ENCODE measurements at regions not wholly inside any gene's neighbourhood (a gene's known extent, or its start where the extent isn't known, plus 50 kb on each side); places are given as distances from the start of the nearest gene placed in this dataset.

DNA sequence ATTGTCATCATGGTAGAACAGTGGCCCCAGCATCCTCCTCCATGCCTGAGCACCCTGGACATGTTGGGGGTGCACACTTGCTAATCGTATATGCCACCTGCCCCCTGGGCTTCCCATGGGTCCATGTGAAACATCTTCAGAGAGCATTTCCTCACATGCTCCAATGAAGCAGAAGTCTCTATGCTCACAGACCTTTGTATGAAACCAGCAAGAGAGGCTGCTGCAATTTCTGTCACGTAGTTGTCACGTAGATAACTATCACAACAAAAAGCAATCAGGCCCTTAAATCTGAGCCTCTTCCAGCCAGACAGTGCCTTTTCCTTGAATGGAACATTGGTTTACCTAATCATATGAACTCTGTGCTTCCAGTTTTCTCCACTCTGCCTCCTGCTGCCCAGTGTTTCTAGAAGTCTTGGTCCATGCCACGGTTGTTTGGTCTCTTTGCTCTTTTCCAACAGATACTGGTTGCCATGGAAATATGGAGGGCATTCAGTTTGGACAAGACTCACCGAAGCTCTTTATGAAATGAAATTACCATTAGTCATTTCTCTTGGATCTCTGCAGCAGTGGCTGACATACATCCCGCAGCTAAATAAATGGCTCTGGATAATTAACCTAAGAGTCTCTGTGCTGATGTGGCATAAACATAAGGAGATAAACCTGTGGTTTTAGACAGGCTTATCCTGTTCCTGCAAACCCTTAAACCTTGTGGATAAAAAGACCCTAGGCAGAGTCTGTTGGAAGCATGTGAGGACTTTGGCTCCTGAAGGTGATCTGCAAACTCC is 172.8 kb upstream of the SYNDIG1 start:
- no peak for DNase-seq (ENCODE audit: extremely low read depth in 1 of 11, low read depth in 9 of 11, low spot score in 4 of 11)

DNA sequence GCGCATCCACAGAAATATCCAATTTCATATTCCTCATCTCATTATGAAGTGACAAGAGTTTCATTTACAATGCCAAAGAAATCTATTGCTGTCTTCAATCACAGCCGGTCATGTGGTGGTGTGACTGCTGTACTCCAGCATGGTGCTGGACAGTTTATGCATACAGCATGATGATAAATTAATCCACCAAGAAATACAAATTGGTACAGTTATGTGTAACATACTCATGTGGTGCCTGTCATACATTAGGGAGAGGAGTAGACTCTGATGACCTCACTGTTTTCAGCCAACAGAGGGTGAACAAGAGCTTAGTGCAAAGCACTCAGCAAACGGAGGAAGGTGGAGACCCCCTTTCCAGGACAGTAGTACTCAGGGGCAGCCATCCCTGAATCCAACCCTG is 178.4 kb upstream of the SYNDIG1 start:
- no peak for DNase-seq (ENCODE audit: extremely low read depth in 1 of 11, low read depth in 9 of 11, low spot score in 4 of 11)

DNA sequence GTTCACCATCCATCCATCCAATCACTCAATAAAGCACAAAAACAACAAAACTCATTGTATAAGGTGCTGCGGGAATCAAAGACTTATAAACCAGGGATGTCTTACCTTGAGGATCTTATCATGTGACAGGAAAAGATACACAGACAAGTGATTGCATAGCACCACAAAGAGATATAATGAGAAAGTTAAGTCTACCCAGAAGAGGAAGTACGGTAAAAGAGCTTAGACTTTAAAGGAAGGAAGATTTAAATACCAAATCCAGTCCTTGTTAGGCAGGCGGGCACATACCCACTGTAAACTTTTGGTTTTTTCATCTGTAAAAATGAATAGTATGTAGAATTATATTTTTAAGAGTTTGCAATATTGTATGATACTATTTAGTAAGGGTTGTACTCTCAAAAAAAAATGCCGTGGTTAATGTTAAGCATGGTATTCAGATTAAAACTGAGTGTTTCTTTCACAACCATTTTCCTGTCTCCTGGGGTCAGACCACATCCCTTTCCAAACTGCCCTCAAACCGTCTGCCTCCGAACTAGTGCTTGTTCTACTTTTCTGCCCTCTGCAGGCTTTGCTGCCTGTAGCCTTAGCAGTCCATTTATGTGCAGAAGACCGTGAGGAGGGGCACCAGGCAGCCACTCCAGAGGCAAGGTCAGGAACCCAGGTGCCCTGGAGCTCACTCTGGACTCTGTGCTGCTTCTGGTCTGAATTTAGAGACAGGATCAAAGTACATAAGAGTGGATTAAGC is 179.5 kb upstream of the SYNDIG1 start:
- no peak for DNase-seq (ENCODE audit: extremely low read depth in 1 of 11, low read depth in 9 of 11, low spot score in 4 of 11)

DNA sequence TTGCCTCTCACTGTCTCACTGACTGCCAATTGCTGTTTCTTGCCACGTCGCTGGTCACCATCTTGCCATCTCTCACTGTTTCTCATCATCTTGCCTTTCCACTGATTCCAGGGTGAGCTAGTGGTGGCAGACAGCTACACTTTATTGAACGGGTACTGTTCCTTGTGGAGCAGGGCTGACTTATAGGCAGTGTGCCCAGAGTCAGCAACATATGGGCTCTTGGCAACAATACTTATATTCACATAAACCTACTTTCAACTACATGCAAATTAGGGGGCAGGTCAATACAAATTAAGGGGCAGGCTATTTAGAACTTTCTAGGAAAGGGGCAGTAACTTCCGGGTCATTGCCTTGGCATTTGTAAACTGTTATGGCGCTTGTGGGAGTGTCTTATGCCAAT is 186.2 kb upstream of the SYNDIG1 start:
- no peak for DNase-seq (ENCODE audit: extremely low read depth in 1 of 11, low read depth in 9 of 11, low spot score in 4 of 11)

DNA sequence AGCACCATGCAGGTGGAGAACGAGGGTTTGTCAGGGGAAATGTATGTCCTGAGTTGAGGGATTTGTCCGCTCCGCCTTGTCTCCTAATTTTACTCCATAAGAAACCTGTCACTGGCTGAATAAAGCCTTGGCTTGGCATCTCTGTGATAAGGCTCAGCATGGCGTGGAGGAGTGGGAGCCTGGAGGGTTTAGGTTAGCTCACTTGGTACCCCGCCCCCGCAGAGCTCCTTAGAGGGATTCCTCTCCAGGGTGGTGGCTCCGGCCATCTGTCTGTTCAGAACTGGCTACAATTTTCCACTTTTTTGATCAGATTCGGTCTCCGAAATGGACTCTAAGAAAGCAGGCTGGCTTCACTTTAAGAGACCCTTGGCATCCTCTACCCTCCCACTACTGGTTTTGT is 192.2 kb upstream of the SYNDIG1 start:
- no peak for DNase-seq (ENCODE audit: extremely low read depth in 1 of 11, low read depth in 9 of 11, low spot score in 4 of 11)

DNA sequence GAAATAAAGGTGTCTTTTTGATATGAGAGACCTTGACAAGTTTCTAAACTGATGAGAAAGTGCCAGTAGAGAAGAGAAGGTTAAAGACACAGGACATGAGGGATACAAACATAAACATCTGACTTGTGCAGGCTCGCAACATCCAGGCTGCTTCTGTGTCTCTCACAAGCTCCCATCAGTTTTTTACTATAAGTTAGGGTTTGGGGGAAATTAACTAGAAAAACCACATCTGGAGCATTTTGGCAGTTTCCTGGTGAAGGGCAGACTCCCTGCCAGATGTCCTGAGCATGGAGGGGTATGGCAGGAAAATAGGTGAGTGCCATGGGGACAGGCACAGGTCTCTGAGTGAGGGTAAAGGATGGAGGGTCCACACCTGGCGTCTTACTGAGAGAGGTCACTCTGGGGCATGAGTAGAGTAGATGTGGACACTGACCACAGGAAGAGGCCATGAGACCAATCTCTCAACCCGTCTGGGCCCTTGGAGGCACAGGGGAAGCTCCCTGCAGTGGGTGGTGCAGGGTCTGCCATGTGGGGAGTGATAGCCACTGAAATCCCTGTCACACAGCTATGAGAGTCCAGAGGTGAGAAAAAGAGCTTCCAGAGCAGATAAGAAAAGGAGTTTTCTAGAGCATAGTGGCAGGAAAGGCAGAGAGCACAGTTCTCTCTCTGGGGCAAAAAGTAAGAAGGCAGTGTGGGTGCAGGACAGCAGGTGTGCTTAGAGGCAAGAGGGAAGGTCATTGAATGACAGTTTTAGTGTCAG is 193.3 kb upstream of the SYNDIG1 start:
- DNase-seq (ENCODE audit: extremely low read depth in 1 of 11, low read depth in 9 of 11, low spot score in 4 of 11) = no peak

DNA sequence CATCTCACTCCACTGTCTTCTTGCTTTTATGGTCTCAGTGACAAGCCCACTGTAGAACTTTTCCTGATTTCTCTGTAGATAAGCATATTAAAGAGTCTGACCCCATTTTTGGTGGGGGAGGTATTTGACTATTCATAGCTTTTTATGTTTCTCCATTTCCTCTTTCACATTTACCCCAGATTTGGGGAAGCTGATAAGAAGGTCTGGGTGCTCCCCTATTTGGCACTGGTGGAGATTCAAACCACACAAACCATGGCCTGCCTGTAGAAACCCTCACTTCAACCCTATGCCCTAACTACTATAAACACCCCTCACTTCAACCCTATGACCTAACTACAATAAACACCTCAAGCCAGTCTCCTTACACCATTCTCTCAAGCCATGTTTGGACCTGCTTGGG is 196.2 kb upstream of the SYNDIG1 start:
- DNase-seq (ENCODE audit: extremely low read depth in 1 of 11, low read depth in 9 of 11, low spot score in 4 of 11) = no peak

DNA sequence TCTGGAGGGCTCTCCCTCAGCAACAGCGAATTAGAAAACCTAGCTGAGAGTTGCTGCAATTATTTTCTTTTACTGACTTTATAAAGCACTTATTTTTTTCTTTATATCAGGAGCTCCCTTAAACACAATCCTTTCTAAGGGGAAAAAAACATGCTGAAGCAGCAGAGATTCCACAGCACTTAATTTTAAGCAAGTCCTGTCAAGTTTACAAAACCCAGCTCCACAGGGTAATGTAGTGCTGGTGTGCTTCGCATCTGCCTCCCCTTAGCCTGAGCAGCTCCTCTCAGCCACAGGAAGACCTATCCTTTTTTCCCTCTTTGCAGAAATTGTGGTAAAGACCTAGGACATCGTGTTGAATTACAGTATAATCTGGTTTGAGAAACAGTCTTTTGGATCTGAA is 208.1 kb upstream of the SYNDIG1 start:
- DNase-seq (ENCODE audit: extremely low read depth in 1 of 11, low read depth in 9 of 11, low spot score in 4 of 11) = no peak

DNA sequence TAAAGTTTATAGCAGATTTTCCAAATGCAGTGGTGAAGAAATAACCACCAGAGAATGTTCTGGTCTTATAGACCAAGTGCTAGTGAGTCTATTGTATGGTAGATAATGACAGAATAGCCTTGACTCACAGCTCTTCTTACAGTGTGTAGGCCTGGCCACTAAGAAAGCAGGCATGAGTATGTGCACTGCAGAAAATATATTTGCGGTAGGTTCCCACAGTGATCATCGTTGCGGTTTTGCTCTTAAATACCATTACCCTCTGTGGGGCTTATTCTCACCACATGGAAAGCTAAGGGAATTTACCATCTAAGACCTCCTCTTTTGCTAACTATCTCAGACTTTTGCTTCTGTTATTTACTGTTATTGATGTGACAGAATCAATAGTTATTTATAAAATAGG is 212.3 kb upstream of the SYNDIG1 start:
- DNase-seq (ENCODE audit: extremely low read depth in 1 of 11, low read depth in 9 of 11, low spot score in 4 of 11) = no peak

DNA sequence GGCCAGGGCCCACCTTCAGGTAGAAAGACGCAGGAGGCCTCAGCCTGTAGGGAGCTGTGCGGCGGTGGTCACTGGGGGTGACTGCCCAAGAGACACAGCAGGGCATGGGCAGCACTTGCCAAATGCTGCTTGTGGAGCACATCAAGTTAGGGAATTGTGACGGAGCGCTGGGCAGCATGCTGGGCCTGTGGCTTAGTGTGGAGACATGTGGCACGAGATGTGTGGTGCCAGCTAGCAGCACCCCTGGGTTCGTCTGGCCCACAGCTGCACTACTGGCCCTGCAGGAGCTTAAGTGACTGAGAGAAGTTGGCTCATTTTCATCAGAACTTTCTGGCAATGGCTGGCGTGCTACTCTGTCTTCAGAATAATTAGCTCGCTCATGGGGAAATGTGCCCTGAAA is 213.1 kb upstream of the SYNDIG1 start:
- no peak for DNase-seq (ENCODE audit: extremely low read depth in 1 of 11, low read depth in 9 of 11, low spot score in 4 of 11)

DNA sequence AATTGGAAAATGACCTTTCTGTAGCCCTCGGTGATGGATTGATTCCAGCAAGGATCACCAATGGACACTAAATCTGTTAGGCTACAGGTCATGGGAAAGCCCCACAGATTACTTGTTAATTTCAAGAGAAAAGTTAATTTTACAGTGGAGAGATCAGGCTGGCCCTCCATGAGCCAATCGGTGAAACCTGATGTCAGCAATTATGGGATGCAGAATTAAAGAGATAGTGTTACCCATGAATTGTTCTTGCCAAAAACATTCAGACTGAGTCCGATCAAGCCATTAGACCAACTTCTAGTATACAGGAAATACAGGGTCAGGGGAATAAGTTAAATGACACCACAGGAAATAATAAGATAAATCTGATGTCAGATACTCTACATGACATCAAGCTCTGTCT is 214.9 kb upstream of the SYNDIG1 start:
- DNase-seq (ENCODE audit: extremely low read depth in 1 of 11, low read depth in 9 of 11, low spot score in 4 of 11) = no peak

DNA sequence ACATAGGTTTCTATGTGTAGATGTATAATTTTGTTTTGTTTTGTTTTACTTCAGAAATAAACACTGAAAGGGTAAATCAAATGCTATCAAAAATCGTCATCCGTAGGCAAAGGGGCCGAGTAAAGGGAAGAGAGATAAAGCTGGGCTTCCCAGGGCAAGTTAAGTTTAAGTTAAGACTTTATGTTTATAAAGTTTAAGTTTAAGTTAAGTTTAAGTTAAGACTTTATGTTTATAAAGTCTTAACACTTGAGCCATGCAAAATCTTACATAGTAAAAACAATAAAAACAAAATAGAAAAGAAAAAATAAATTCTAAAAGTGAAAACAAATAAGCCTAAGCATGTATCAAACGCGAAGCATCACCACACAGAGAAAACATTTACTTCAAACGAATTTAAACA is 216.1 kb upstream of the SYNDIG1 start:
- no peak for DNase-seq (ENCODE audit: extremely low read depth in 1 of 11, low read depth in 9 of 11, low spot score in 4 of 11)

DNA sequence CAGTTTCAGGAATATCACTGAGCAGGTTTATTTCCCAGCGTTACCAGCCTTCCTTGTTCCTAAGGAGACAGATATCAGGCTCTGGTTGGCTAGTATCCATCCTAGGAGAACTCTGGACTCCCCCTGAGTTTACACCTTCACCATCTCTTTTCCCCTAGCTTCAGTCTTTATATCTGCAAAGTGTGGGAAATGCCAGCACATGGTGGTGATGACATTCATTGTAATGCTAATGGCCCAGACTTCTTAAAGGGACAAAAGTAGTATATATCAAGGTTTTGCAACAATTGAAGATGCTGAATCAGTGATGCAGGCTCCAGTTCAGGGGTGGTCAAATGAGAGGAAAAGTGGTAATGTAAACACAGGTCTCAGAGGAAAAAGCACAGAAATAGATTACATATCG is 224.3 kb upstream of the SYNDIG1 start:
- no peak for DNase-seq (ENCODE audit: extremely low read depth in 1 of 11, low read depth in 9 of 11, low spot score in 4 of 11)

DNA sequence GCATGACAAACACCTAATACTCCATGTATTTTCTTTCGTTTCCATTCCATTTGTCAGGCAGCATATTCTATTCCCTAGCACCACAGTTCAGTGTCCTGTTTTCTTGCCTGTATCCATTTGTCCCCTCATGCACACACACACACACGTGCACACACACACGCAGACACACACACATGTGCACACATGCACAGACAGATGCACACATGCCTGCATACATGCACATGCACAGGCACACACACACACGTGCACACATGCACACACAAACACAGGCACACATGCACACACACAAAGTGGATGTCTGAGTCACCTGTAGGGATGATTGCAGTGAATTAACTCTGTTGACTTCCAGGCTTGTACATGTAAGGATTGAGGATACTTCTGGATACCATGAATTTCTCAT is 226.7 kb upstream of the SYNDIG1 start:
- no peak for DNase-seq (ENCODE audit: extremely low read depth in 1 of 11, low read depth in 9 of 11, low spot score in 4 of 11)

DNA sequence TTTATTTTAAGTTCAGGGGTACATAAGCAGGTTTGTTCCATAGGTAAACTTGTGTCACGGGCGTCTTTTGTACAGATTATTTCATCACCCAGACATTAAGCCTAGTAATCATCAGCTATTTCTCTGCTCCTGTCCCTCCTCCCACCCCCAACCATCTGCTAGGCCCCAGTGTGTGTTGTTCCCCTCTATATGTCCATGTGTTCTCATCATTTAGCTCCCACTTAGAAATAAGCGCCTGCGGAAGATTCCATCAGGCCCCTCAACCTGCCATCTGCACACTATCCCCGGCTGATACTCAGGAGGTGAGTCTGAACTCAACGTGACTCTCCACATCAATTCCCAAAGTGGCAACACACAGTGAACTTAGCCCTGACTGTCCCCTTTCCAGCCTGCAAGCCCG is 228.0 kb upstream of the SYNDIG1 start:
- DNase-seq (ENCODE audit: extremely low read depth in 1 of 11, low read depth in 9 of 11, low spot score in 4 of 11) = no peak

DNA sequence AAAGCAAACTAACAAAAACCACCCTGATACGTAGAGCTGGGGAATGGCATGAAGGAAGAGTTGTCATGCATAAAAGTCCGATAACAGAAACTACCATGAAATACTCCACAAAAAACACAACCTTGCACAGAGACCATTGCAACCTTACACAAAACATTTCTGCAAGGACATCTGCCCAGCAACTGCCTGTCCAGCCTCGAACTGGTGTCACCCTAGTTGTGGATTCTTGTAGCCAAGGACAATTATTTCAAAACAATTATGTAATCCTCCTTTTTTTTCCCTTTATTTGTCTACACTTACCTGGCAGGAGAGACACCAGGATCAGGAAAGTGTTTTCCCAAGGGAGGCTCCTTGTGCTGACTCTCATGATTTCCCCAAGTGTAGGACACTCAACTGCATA is 232.5 kb upstream of the SYNDIG1 start:
- no peak for DNase-seq (ENCODE audit: extremely low read depth in 1 of 11, low read depth in 9 of 11, low spot score in 4 of 11)

DNA sequence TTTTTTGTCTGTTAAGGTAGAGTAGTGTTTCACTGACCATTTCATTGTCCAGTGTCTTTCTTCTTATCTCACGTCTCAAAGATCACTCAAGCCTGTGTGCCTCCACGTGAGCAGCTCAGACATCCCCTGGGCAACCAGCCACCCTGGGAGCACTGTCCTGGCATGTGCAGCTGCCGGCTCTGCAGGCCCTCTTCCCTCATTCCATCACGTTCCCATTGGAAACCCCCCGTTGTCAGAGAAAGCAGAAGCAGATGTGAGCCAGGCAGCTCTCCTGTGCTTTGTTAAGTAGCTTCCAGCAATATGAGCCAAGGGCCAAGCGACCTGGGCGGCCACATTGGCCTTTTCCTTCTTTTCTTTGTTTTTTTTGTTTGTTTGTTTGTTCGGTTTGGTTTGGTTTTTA is 233.2 kb upstream of the SYNDIG1 start:
- no peak for DNase-seq (ENCODE audit: extremely low read depth in 1 of 11, low read depth in 9 of 11, low spot score in 4 of 11)

DNA sequence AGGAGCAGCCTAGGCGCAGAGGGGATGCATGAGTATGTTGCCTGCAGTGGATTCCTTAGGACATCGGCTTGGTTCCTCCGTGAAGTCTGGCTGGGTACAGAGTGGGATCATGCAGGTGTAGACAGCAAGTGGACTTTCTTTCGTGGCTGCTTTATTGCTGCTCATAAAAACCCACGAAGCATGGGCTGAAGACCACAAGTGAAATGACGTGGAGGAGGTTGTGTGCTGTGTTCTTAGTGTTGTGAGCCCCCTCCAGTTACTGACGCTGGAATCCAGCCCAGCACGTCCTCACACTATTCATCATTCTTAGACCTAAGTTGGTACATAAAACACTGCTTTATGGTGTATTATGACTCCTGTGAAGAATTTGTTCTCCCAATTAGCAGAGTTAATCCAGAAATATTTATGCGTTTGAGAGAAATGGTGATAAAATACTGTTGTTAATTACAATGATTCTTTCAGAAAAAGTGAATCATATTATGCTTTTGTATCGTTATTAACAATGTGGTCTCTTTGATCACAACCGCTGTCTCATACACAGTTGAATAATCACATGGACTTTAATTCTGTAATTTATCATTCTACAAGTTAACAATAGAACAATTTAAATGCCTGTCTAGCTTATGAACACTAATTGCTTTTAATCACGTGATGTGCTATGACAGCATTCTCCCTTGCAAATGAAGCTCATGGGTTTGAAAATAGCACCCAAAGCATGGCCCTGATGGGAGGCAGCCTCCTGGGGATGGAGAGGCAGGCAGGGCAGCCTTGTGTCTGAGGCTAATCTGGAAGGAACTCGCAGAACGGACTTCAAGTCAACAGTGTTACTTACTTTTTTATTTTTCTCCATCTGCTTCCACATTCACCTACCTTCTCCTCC is 233.9 kb upstream of the SYNDIG1 start:
- DNase-seq (ENCODE audit: extremely low read depth in 1 of 11, low read depth in 9 of 11, low spot score in 4 of 11) = peak in 6 of 11 donors; percentile 8 to 22 (median 15)

DNA sequence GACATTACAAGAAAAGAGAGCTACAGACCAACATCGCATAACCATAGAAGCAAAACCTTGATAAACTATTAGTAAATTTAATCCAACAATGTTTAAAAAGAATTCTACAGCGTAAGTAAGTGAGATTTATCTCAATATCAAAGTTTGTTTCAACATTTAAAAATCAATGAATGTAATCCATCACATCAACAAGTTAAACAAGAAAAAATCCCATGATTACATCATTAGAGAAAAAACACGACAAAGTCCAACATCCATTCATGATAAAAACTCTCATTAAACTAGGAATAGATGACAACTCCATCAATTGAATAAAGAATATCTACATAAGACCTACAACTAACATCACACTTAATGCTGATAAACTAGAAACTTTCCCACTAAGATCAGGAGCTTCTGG is 239.0 kb upstream of the GGTLC1 start:
- no peak for DNase-seq (ENCODE audit: extremely low read depth in 1 of 11, low read depth in 9 of 11, low spot score in 4 of 11)
